NCI-H446 treated with DMSO at 0.1 percent for 48 hours (cell line): ENCODE measurements at regions not wholly inside any gene's neighbourhood (a gene's known extent, or its start where the extent isn't known, plus 50 kb on each side); places are given as distances from the start of the nearest gene placed in this dataset.
"Not testable (repeated sequence)": the region's sequence is repeated elsewhere in the genome, so short reads cannot be mapped to it uniquely, and the experiment has no call there.

ENCODE experiments used
- DNase-seq: peaks from one replicate; lab custom pipeline; 2025; lab: John Stamatoyannopoulos, UW

DNA sequence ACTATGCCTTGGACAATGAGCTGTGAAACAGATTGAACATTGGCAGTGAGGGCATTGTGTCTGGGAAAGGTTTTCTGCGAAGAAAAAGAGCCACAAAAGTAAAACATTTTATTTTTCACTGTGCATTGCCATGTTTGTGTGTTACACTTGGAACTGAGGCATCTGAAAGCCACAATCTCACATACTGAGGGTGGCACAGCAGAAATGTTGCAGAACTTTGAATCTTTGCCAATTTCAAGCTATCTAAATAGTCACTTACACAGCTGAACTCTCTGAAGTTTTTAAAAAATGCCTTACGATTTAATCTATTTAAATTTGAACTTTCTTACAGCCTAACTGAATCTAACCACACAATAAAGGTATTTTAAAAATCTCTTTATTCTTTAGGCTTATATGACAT, 154.1 kb upstream of the GRM7 start:
- DNase-seq: no peak

DNA sequence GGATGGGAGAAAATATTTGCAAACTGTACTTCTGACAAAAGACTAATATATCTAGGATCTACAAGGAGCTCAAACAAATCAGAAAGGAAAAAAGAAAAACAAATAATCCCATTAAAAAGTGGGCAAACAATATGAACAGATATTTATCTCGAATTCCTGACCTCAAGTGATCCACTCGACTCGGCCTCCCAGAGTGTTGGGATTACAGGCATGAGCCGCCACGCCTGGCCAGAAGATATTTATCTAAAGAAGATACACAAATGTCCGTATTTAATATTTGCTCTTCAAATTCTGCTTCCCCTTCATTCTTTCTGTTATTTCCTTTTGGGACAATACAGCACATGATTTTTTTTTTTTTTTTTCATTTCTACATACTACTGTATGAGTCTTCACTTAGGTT, 151.7 kb upstream of the GRM7 start:
- no peak for DNase-seq

GRCh38 chr3:6714962-6715361, 146.0 kb upstream of the GRM7 start:
- no peak for DNase-seq

GRCh38 chr3:6716420-6716819, 144.5 kb upstream of the GRM7 start:
- DNase-seq: no peak

DNA sequence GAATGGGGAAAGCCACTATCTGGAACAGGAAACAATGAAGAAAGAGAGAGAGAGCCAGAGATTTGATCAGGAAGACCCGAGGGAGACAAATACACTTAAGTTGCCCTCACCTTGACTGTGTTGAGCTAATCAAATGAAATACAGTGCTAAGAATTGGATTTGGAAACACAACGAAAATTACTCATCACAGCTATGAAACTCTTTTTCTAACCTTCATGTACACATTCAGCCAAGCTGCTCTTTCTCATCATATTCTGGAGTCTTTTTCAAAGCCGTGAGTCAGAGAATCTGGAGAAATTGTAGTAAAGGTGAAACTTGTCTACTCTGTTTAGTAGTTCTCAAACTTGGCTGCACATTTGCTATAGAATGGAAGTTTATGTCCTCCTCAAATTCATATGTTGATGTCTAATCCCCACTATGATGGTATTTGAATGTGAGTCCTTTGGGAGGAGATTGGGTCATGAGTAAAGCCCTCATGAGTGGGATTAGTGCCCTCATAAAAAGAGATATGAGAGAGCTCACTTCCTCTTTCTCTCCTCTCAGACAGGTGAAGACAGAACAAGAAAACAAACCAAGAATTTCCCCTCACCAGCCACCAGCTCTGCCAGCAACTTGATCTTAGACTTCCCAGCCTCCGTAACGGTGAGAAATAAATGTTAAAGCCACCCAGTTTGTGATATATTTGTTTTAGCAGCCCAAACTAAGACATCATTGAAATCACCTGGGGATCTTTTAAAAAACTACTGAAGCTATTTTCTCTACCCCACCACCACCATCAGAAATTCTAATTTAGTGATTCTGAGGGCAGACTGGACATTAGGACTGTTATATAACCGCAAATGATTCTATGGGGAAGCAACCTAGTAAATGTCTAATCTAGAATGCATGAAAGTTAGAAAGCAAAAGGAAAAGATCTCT, 143.6 kb upstream of the GRM7 start:
- DNase-seq: no peak

GRCh38 chr3:6719999-6720398, 140.9 kb upstream of the GRM7 start:
- no peak for DNase-seq

- no peak for DNase-seq
Observed at GRCh38 chr3:6721491-6721890, 139.4 kb upstream of the GRM7 start.

DNA sequence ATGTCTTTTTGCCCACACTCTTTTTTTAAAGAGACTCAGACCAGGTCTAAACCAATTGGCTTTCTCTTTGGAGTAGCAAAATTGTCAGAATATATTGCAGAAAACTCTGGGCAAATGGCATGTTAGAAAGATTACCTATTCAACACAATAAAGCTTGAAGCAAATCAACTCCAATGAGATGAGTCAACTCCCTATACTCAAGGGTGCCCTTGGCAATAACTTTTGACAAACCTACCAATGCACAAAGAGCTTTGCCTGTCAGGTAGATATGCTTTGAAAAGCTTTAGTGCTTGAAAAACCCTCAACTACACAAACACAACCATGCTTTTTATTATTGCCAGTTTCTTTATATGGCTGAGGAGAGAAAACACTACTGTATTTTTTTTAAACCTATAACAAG, 137.7 kb upstream of the GRM7 start:
- DNase-seq: no peak

DNA sequence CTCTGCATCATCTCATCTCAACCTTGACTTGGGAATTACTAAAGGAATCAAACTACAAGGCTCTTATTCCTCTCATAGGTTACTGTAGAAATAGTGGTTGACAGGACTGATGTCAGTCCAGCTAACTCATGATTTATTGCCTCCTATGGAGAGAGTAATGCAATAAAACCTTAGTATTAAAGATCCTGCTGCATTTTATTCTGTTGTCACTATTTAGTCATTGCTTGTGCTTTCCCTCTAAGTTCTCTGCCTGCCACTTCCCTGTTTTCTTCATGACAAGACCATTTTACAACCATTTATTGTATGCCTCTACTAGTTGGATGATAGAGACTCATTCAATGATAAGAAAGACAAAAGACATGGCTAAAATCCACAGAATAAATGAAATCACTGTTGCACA, 134.1 kb upstream of the GRM7 start:
- DNase-seq: no peak

GRCh38 chr3:6732807-6733206, 128.1 kb upstream of the GRM7 start:
- DNase-seq: no peak

DNA sequence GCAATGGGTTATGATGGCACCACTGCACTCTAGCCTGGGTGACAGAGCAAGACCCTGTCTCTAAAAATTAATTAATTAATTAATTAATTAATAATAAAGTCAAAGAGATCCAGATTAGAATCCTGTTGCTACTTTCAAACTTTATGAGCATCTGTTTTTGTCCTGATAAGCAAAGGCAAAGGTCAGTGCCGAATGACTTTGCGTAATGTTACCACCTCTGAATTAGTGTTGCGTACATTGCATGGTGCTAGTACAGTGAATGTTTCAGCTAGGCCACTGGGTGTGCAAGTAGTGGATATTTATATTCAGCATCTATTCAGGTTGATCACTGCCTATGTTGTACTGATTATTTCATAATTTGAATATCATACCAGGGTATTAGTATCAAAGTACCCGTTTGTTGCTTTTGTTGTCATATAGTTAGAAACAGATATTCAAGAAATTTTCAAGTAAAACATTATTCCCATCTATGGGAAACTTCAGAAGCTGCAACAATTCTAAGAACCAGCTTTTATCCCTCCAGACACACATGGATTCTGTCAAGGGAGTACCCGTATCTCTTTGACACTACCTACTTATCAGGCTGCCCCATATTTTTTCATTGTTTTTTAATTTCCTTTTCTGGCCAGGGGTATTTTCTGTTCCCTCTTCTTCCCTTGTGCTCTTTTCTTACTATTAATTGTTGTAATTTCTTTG, 127.1 kb upstream of the GRM7 start:
- no peak for DNase-seq

DNA sequence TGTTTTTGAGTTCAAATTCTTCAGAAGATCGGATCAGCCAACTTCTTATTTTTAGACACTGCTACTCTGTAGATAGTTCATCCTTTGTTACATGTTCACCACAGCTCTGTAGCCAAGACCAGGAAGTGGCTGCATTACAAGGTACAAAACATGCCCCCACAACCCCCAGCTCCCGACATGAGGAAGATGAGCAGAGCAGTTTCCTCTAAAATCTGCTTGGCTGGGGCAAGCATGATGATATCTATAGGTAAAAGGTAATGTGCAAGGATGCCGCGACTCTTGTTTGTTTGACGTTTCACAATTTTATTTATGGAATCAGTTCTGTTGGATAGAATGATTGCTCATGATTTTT, 126.5 kb upstream of the GRM7 start:
- no peak for DNase-seq

DNA sequence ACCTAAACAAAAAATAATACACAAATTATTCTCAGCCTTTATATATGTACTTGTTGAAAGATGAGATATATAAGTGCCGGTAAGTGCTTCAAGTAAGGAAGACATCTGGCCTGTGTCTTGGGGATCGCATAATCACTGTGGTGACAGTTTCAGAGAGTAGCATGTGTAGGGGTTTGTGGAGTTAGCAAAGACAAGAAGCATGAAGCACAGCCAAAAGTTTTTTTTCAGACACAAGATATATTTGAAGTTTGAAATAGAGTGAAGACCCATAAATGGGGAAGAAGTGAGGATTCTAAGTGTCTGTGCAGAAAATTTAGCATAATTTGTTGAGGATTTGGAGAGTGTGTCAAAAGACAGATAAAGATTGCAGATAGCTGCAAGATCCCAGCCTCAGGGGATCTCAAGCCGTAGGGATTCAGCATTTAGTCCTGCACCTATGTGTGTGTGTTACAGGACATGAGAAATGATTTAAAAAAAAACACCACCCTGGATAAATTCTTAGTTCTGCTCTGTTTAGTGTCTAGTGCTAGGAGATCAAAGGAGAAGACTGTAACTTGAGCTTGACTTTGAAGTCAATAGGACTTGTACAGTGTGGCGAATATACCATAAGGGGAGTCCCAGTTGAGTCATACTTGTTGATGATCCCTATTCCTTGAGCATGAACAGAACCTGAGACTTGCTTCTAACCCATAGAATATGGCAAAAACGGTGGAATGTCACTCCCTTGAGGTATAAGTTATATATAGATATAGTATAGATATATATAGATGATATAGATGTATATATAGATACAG, 123.9 kb upstream of the GRM7 start:
- no peak for DNase-seq

- DNase-seq: no peak
Observed at GRCh38 chr3:6737630-6738029, 123.3 kb upstream of the GRM7 start.

GRCh38 chr3:6739288-6739687, 121.6 kb upstream of the GRM7 start:
- no peak for DNase-seq

DNA sequence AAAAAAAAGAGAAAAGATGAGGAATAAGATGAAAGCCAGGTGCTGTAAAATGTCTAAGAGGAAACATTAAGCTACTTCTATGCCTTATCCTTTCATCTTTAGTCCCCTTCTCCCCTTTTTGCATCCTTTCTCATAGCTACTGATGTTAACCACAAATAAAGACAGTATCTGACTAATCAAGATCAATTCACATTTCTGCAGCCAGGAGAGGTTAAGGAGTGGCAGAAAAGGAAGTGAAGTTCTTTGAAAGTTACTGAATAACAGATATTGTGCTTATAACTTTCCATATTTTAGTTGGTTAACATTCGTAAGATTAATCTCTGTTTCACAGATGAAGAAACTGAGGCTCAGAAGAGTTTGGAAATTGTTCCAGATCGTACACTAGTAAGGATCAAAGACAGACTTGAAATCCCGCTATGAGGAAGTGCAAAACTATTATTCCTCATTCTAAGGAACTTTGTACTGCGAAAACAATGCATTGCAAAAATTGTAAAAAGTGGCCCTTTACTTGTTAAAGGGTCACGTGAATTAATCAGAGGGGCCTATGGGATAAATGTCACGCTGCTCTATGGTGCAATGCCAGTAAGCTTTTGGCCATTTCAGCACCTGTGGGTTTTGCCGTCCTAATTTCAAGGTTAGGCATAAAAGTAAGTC, 117.7 kb upstream of the GRM7 start:
- no peak for DNase-seq

DNA sequence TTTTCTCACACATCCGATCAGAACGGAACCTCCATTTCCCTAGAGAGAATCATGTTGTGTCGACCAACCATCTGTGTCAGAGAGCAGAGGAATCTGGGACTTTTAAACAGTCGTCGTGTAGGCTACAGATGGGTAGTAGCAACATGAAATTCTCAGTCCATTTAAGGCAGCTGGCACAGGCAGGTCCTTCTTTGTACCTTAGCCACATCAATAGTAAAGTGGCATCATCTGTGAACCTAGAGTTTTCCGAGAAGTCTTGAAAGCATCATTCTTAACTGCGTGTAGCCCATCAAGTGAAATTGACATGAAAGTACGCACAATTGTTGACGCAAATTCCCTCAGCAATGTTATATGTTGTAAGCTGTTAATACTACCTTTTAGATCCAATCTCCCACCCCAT, 114.5 kb upstream of the GRM7 start:
- no peak for DNase-seq

GRCh38 chr3:6747017-6747416, 113.9 kb upstream of the GRM7 start:
- no peak for DNase-seq

DNA sequence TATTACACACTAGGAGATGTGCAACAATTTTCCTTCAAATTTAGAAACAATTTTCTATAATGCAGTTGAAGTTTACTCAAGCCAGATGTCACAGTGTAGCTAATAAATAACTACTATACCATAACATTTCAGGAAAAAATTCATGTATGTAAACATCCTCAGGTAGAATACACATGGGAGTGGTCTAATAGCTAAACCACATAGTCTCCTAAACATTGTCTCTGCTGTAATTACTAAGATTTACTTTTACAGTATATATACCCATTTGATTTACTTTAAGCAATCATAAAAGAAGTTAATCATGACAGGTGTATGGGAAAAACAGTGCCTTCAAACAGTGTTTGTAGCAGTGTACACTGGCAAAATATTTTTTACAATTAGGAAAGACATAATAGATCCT, 110.1 kb upstream of the GRM7 start:
- DNase-seq: no peak

- DNase-seq: no peak
Observed at GRCh38 chr3:6753536-6753935, 107.4 kb upstream of the GRM7 start.

- DNase-seq: not testable (repeated sequence)
Observed at GRCh38 chr3:6769532-6770396, 91.2 kb upstream of the GRM7 start.

DNA sequence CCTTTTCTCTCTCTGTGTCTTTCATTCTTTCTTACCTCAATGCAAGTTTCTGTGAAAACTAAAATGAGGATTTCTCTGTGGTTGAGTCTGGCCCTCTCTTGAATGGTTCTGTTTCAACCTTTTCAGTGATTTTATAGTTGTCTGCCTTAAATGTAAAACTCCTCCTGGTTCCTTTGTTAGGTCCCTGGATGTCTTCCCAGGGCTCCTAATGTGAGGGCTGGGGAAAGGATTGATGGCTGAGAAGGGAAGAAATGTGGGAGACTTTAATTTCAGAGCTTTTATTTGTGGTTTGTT, 90.6 kb upstream of the GRM7 start:
- no peak for DNase-seq
